NCI-H526 (cell line): ENCODE measurements at regions not wholly inside any gene's neighbourhood (a gene's known extent, or its start where the extent isn't known, plus 50 kb on each side); places are given as distances from the start of the nearest gene placed in this dataset.

Experiments
- DNase-seq, 2 experiments: peaks; one replicate each; lab custom pipeline; 2025; lab: John Stamatoyannopoulos, UW

DNA sequence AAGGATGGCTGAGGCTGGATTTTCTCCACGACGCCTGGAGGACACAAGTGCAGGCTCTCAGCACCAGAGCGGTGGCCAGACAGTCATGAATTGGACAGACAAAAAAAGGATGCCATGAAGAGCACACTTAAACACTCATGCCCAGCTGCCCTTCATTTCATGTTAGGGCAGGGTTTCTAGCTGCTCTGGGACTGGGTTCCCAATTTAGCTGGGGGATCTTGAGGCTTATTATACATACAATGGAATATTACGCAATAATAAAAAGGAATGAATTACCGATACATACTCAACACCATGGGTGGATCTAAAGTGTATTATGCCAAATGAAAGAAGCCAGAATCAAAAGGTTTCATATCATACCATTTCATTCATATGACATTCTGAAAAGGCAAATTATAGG lies 512.1 kb upstream of the LRRC4C start:
- DNase-seq = no peak

DNA sequence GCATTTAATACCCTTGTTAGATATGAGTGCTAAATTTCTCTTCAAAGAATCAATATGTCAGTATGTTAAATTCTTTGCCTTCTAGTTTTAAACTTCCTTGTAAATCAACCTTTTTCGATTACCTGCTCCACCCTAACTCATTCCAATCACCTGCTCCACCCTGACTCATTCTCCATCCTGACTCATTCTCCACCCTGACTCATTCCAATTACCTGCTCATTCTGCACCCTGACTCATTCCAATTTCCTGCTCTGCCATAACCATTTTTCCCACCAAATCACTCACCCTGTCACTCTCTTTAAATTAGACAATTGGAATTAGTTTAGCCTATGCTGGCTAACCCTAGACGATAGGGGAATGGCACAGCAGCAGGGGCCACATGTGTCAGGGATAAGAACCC lies 519.5 kb upstream of the LRRC4C start:
- no peak for DNase-seq

DNA sequence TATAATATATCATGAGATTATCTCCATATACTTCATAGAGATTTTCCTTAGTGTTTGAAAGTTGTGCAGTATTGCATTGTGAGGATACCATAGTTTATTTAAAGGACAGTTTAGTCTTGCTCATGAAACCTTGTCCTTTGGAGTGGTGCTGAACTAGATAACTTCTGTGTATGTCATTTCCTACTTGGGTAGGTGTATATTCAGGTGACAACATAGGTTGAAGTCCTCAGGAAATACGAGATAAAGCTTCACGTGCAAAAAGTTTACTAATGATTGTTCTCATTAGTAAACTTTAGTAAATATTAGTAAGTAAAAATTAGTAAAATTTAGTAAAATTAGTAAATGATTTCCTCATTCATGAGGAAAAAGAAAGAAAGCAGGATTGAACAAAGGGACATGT lies 521.3 kb upstream of the LRRC4C start:
- no peak for DNase-seq

DNA sequence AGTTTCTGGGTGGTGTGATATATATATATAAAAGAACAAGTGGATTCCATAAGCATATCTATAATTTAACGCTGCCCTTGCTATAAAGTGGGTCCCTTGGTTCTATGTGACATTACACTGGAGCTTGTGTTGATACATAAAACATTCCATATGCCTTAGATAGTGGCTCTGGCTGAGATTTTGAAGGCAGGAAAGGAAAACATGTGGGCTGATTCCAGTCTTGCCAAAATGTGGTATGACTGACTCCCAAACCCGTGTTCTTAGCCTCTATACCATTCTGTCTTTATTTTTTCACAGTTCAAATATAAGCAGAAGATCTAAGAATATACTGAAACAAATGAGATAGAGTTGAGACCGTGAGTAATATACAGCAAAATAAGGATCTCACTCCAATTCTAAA lies 522.8 kb upstream of the LRRC4C start:
- DNase-seq = no peak

DNA sequence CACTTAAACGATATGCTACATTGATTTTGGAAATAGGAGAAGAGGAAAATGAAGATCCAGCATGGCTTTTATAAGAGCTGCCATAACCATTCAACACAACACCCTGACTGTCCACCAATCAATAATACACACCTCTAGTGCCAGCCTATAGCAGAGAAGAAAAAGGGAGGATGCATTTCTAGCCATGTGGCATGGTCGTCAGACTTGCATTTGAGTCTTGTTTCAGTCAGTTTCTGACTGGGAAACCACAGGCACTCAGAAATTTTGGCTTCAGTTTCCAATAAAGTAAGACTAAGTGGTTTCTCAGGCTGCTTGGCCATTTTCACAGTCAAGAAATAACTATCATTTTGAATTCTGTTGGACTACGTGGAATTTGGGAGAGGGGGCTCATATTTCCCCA lies 523.5 kb upstream of the LRRC4C start:
- no peak for DNase-seq

DNA sequence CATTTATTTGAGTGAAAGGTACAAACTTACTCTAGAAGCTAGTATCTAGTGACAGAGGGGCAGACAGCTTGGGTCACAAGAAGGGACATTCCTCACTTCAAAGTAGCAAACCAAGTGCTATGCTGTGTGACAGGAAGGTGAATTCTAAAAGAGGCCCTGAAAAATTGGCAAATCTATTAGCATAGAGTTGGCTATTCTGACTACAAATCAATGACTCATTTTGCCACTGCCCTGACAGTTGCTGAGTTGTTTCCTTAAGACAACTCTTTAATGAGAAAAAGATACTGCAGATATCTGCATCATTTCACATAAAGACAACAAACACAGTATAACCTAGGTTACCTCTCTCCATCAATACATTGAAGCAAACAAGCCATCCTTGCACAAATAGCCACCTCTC lies 524.0 kb upstream of the LRRC4C start:
- no peak for DNase-seq

DNA sequence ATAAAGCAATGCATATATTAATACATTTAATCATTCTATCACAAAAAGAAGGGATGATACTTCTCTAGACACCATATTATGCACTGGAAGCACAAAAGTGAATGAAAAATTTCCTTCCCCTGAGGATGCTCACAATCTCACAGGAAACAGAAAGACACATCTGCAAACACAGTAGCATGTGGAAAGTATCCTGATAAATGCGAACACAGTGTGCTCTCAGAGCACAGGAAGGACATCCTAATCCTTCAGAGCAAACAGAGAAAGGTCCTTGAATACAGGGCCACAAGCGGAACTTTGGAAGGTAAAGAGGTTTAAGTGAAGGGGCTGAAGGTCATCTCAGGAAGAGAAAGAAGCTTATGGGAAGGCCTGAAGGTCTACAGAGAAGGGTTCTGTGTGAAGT lies 524.6 kb upstream of the LRRC4C start:
- DNase-seq = no peak

DNA sequence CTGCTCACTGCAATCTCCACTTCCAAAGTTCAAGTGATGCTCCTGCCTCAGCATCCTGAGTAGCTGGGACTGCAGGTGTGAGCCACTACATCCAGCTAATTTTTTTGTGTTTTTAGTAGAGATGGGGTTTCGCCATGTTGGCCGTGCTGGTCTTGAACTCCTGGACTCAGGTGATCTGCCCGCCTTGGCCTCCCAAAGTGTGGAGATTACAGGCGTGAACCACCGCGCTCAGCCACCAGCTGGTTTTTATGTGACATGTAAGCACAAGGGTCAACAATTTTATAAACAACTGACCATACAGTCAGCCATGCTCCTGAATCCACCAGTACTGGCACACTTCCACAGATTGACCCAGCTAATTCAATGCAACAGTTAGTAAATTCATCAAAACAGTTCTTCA lies 526.3 kb upstream of the LRRC4C start:
- no peak for DNase-seq

DNA sequence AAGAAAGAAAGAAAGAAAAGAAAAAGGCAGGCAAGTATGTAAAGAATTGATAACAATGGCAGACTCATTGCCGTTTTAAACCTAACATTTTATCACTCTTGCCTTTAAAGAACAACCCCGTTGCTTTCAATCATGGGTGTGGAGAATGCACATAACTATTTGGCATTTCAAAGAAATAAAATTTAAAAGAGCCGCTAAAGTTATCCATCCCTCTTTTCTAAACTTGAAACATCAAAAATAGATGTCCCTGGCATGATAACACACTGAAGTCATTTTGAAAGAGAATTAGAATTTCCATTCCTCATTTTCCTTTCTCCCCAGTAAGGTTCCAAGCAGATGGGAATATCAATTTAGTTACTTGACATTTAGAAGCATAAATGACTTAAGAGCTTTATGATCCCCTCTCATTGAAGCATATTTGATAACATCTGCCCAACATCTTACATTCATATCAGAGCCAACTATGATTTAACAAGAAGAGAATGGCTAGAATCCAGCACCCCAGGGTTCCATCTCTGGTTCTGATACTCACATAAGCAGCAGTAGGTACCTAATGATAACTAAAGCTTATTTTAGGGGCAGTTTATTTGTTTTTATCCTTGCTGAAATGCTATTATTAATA lies 529.6 kb upstream of the LRRC4C start:
- DNase-seq = no peak

DNA sequence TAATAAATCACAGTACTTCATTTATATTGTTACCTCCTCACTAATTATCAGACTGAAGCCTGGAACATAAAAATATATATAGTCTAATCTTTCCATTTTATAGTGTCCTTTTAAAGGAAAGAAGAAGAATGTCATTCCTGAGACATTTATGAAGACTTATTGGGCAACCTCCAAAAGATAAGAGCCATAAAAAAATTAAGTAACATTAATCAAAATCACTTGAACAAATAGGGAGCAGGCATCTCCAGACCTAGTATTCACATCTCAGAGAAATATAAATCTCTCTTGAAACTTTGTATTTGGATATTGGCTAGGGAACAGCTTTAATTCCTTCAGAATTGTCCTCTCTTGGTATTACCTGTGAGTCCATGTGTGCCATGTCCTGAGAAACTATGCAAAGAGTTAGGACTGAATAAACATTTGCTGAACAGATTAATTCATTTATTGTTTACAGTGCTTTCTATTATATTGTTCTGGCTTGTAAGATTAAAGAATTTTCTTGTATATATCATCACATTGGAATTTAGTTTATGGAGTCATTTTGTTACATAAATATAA lies 530.5 kb upstream of the LRRC4C start:
- DNase-seq = no peak

DNA sequence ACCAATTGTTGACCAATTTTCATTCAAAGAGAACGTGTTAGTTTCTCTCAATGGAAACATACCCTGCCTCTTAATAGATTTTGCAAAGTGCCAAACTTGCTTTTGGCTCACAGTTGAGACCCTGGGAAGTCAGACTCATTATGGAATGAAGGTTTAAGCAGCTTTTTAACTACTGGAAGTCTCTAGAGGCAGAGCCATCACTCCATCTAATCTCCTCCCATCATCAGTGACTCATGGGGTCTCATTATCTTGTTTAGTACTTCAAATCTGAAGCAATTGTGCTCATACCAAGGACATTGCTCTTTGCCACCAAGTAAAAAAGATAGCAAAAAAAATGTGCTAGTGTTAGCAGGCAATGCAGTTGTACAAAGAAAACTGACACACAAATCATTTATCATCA lies 537.1 kb upstream of the LRRC4C start:
- no peak for DNase-seq

DNA sequence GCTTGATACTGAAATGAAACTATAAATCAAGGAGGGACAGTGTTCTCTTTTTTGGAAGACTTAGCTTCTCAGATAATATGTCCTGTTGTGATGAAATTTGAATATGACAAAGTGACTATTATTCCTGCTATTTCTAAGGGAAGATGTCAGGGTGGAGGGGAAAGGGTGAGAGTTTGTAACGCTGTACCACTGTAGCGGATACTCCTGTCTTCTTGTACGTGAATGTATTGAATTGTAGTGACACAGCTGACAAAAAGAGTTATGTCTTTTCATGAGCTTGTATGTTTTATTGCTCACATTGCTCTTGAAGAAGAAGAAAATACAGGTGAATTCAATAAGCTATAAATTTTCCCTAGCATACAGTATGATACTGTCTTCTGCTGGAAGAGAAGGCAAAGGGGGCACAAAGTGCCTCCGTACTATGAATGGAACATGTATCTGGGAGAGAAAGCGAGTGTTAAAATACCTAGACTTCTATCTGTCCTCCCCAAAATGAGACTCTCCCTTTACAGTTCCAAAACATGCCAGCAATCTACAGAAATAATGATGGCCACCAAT lies 538.5 kb upstream of the LRRC4C start:
- DNase-seq = no peak

DNA sequence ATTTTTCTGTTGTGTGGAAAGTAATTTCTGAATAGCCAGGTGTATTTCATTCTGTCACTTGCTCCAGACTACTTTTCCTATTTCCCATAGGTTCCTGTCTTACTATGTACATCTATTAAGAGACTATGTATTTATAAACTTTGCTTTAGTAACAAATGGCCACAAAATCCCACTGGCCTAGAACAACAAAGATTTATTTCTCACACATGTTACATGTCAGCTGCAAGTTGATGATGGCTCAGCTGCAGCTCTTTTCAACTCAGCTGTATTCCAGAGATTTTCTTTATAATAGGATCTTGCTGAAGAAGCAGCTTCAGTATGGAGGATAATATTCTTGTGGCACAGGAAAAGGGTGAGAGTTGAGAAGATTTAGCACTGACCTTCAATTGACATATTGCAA lies 539.6 kb upstream of the LRRC4C start:
- DNase-seq = no peak

DNA sequence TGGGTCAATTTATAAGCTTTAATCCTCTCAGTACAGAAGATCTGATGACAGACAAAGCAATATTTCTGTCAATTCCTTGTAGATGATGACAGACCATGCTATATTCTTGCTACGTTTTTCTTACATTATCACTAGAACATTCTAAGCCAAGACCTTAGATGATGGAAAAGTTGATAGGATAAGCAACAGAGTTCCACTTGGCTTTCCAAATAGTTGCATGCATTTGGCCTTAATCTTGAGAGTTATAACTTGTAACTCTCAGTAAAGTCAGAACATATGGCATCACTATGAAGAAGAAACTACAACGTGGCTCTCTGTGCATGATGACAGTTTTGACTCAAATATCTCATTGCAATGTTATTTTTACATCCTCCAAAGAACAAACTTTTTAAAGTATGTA lies 544.3 kb upstream of the LRRC4C start:
- no peak for DNase-seq

DNA sequence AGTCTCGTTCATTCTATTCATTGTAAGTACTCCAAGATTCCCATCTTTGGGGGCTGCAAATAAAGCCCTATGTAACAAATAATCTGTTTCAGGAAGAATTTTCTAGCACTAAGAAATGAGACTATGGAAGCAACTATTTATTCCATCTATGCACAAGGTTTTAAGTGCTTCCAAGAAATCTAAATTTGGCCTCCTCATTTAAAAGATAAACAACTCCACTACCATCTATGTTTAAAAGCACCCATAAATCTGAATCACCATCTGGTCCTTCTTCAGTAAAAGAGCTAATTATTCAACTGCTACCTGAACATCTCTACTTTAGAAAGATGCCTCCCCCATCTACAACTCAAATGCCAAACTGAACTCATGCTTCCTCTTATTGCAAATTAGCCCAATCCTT lies 547.3 kb upstream of the LRRC4C start:
- no peak for DNase-seq

DNA sequence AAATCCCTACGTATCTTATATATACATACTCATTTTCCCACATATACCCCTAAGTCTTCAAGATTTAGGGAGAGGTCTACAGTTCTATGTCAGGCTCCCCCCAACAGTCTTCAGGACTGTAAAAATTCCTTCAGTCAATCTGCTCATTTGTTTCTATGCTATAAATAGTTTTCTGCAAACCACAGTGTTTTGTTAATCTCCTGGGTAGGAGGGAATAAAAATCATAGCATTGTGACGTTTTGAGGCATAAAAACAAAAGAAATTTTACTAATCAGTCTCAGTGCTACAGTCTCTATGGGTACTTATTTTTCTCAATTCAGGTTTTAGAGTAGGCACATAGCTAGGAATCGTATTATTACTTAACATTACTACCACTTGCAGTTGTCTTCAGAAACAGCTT lies 552.8 kb upstream of the LRRC4C start:
- no peak for DNase-seq

DNA sequence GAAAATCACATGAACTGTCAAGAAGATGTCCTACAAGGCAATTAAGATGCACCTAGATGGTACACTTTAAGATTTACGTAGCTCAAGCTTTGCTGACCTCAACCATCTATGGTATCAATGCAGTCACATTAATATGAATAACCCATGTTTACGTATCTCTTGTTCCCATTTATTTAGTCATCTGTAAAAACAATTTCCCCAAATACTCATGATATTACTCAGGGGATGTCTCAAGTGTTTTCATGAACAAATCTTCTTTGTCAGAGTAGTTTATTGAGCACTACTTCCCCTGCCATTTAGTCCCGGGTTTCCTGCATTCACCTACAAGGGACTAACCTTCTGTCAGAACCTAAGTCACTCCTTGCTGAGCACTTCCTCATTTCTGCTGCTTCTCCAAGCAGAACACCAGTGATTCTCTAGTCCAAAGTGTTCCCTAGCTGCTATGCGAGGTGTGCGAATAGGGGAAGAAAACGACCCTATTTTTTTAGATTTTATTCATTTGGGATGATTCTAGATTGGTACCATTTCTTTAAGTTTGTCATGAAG lies 554.3 kb upstream of the LRRC4C start:
- no peak for DNase-seq

DNA sequence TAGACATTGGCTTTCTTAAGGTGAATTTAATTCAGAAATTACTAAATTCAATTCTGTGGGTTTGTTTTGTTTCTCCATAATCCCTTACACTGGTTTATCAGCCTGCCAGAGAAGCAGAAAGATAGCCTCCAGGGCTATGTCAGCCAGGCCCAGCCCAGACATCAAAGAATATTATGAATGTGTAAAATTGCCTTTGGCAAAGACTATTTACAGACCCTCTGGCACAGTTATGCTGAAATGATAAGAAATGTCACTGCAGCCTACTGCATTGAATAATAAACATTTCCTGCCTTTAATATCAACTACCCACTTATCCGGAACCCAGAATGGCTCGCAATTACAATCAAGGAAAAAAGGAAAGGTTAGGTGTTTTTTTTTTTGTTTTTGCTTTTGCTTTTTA lies 562.5 kb upstream of the LRRC4C start:
- no peak for DNase-seq

DNA sequence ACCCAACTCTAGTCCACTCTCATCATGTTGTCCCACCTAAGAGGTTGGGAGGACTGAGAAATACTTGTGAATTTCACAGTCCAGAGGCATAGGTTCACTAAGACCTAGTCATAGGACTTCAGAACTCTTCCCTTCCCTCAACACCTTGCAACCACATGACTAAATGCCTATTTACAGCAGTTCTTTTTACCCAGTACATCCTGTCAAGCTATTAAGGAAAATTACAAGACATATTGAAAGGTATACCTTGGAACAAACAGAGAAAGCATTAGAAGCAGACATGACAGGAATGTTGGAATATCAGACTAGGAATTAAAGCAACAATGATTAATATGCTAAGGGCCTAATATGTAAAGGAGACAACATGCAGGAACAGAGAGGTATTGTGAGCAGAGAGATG lies 563.8 kb upstream of the LRRC4C start:
- no peak for DNase-seq

DNA sequence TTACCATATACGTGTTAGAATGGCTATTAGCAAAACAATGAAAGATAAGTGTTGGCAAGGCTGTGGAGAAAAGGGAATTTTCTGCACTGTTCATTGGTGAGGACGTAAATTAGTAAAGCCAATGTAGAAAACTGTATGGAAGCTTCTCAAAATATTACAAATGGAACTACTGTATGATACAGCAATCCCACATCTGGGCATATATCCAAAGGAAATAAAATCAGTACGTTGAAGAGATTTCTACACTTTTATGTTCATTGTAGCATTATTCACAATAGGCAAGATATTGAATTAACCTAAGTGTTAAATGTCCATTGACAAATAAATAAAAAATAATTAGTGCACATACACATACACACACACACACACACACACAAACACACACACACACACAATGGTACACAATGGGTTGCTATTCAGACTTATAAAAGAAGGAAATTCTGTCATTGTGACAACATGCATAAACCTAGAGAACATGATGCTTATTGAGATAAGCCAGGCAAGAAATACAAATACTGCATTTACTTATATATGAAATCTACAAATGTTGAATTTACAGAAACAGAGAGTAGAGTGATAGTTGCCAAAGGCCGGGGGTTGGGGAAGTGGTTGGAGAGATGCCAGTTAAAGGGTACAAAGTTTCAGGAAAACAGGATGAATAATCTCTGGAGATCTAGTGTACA lies 565.8 kb upstream of the LRRC4C start:
- no peak for DNase-seq

DNA sequence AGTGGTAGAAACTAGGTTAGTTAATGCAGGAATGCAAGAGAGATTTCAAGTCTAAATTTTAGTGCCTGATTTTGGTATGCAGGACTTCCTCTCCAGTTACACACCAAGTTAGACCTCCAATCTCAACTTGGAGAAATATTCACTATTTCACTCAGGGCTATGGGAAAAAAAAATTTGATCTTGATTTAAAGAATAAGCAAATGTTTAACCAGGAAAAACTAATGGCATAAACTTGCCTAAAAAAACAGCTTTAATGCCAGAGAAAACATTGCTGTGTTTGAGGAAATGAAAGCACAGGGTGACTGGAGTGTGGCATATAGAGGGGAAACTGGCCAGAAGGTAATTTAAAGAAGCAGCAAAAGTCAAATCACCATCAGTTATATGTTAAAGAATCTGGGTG lies 575.4 kb upstream of the LRRC4C start:
- DNase-seq = no peak

DNA sequence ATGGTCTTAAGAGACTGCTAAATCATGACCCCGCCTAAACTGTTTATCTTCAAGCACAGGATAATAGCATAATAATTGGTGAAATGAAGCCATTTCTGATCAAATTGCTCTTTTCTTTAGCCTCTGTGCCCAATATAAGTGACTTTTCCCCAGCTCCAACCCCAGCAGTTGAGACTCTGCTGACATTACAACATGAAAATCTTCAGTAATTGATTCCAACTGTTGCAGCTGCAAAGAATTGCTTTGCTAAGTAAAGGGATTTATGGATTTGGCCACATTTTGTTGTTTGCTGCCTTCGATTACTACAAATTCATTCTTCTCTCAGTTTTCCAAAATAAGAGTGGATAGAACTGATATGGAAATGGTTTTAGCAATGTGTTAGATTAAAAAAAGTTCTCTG lies 576.7 kb upstream of the LRRC4C start:
- no peak for DNase-seq

DNA sequence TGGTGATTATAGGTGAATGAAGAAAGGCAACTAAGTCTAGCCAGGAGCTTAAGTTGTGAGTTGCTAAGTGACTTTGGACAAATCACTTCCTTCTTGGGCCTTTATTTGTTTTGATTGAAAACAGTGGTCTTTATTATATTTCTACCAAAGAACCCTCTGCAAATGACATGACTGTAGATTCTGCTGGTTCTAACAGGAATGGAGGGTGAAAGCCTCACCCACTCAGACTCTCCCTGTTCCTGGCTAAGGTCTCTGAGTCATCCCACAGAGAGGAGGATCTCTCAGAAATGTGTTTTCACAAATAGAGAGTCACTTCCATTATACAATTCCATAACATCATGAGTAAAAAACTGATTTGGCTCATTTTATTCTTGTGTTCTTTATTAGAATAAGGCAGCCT lies 583.9 kb upstream of the LRRC4C start:
- no peak for DNase-seq
